Trophoblast cell (in vitro differentiated cells and primary cell): ENCODE measurements at regions not wholly inside any gene's neighbourhood (a gene's known extent, or its start where the extent isn't known, plus 50 kb on each side); places are given as distances from the start of the nearest gene placed in this dataset.

ENCODE experiments used
- DNase-seq, 2 donors: peaks; one replicate each; pipeline ENCODE4 v3.0.0-alpha.2; 2016
- H2AFZ ChIP-seq: 2 replicates; pipeline ENCODE4 v1.6.1; 2013; ENCODE audit warnings: low read length, moderate library complexity, mild to moderate bottlenecking; ENCODE audit not compliant: insufficient read depth, poor library complexity
- H2AK5ac ChIP-seq: 2 replicates; pipeline ENCODE4 v1.6.1; 2013; ENCODE audit warnings: mild to moderate bottlenecking, low read length
- H2BK120ac ChIP-seq: 2 replicates; pipeline ENCODE4 v1.6.1; 2013; ENCODE audit warnings: low read length, mild to moderate bottlenecking, moderate library complexity; ENCODE audit not compliant: insufficient read depth, poor library complexity
- H2BK12ac ChIP-seq: 2 replicates; pipeline ENCODE4 v1.6.1; 2013; ENCODE audit warnings: mild to moderate bottlenecking, low read length, moderate library complexity
- H2BK5ac ChIP-seq: 2 replicates; pipeline ENCODE4 v1.6.1; 2013; ENCODE audit warnings: low read length, low read depth, moderate library complexity, mild to moderate bottlenecking; ENCODE audit not compliant: poor library complexity
- H3K14ac ChIP-seq: 2 replicates; pipeline ENCODE4 v1.6.1; 2013; ENCODE audit warnings: mild to moderate bottlenecking, low read length
- H3K18ac ChIP-seq: 2 replicates; pipeline ENCODE4 v1.6.1; 2013; ENCODE audit warnings: mild to moderate bottlenecking, low read length
- H3K23ac ChIP-seq: 2 replicates; pipeline ENCODE4 v1.6.1; 2013; ENCODE audit warnings: low read length
- H3K27ac ChIP-seq: 2 replicates; pipeline ENCODE4 v1.5.1; 2013; ENCODE audit warnings: low read depth, mild to moderate bottlenecking, inconsistent platforms, low read length, moderate library complexity
- H3K27me3 ChIP-seq: 2 replicates; pipeline ENCODE4 v1.6.1; 2013; ENCODE audit warnings: inconsistent platforms, mild to moderate bottlenecking, low read length, moderate library complexity; ENCODE audit not compliant: insufficient read depth
- H3K36me3 ChIP-seq, 2 experiments: 1 replicate in 1 of 2; 2 replicates in 1 of 2; pipeline ENCODE4 v1.6.1; 2013; ENCODE audit warnings: low read length in 2 of 2, mild to moderate bottlenecking in 2 of 2, moderate library complexity in 1 of 2; ENCODE audit not compliant: insufficient read depth in 2 of 2, control insufficient read depth in 1 of 2
- H3K4ac ChIP-seq: 2 replicates; pipeline ENCODE4 v1.6.1; 2013; ENCODE audit warnings: low read depth, mild to moderate bottlenecking, low read length, moderate library complexity
- H3K4me1 ChIP-seq, 2 experiments: 1 replicate in 1 of 2; 2 replicates in 1 of 2; pipeline ENCODE4 v1.6.1; 2013; ENCODE audit warnings: low read length in 2 of 2, mild to moderate bottlenecking in 2 of 2, moderate library complexity in 1 of 2; ENCODE audit not compliant: insufficient read depth in 2 of 2, control insufficient read depth in 1 of 2
- H3K4me2 ChIP-seq: 2 replicates; pipeline ENCODE4 v1.6.1; 2013; ENCODE audit warnings: inconsistent platforms, mild to moderate bottlenecking, low read length, moderate library complexity
- H3K4me3 ChIP-seq: 2 replicates; pipeline ENCODE4 v1.5.1; 2013; ENCODE audit warnings: mild to moderate bottlenecking, low read depth, low read length, inconsistent platforms
- H3K79me1 ChIP-seq: one replicate; pipeline ENCODE4 v1.6.1; 2013; ENCODE audit warnings: low read length
- H3K79me2 ChIP-seq: 2 replicates; pipeline ENCODE4 v1.6.1; 2013; ENCODE audit warnings: low read length, mild to moderate bottlenecking; ENCODE audit not compliant: control insufficient read depth, insufficient read depth, poor library complexity
- H3K9ac ChIP-seq: 2 replicates; pipeline ENCODE4 v1.6.1; 2013; ENCODE audit warnings: mild to moderate bottlenecking, low read length
- H3K9me3 ChIP-seq: 2 replicates; pipeline ENCODE4 v1.6.1; 2013; ENCODE audit warnings: low read depth, mild to moderate bottlenecking, control low read depth, inconsistent platforms, low read length; ENCODE audit not compliant: insufficient read depth
- H4K12ac ChIP-seq: 2 replicates; pipeline ENCODE4 v1.6.1; 2013; ENCODE audit warnings: low read depth, mild to moderate bottlenecking, low read length, moderate library complexity
- H4K8ac ChIP-seq: 2 replicates; pipeline ENCODE4 v1.6.1; 2013; ENCODE audit warnings: low read depth, mild to moderate bottlenecking, low read length, moderate library complexity
- H4K91ac ChIP-seq: one replicate; pipeline ENCODE4 v1.6.1; 2013; ENCODE audit warnings: low read depth, mild to moderate bottlenecking, low read length, moderate library complexity
- WGBS: extraction: QIAGEN DNeasy Blood & Tissue Kit; methylation state at CpG from one replicate; pipeline ENCODE4 v1.1.7; 2013; ENCODE audit warnings: missing lambda C conversion rate; ENCODE audit not compliant: insufficient read length, insufficient coverage; ENCODE audit errors: extremely low coverage; 5-methylcytosine and 5-hydroxymethylcytosine counted together

DNA sequence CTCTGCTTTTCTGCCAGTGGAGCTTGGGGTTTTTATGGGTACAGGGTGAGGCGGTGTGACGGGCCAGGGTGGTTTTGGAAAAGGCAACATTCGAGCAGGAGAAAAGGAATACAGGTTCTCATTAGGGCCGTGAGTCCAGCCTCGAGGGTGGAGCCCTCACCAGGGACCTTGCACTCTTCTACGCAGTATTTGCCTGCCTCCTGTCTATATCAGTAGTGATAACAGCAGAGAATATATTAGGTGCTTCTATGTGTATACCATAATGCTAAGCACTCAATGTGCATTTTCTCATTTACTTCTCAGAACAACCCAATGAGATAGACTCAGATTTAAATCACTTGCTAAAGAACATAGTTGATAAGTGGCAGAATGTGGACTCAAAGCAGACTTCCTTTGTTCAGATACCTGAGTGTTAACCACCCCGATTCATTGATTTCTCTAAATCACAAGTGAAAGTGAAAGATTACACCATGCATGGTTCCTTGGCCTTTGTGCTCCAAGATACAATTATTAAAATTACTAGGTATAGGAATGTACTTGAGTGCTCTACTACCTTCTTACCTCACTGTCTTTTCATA is 403.9 kb downstream of the PCDH7 start:
- Histone ChIP-seq H3K36me3 (no peaks in the 10 kb centered on the region), H4K12ac (no peak overlapping the region), H3K23ac (no peak overlapping the region), H3K4ac (no peak overlapping the region), H2BK120ac (no peak overlapping the region), H2BK5ac (no peak overlapping the region), H3K79me1 (no peaks in the 10 kb centered on the region), H3K18ac (no peak overlapping the region), H3K27ac (no peak overlapping the region), H2AFZ (no peak overlapping the region), H3K9ac (no peak overlapping the region), H4K8ac (no peak overlapping the region), H4K91ac (no peak overlapping the region), H2BK12ac (no peak overlapping the region), H3K4me3 (no peak overlapping the region), H3K27me3 (no peaks in the 10 kb centered on the region), H3K14ac (no peak overlapping the region), H3K79me2 (no peaks in the 10 kb centered on the region), H3K4me1 (no peaks in the 10 kb centered on the region), H3K4me2 (no peak overlapping the region), H3K9me3 (no peaks in the 10 kb centered on the region), H2AK5ac (no peak overlapping the region)
- DNase-seq = no peak
- no CpG with 5 or more reads among the region's 7 CpGs for WGBS

DNA sequence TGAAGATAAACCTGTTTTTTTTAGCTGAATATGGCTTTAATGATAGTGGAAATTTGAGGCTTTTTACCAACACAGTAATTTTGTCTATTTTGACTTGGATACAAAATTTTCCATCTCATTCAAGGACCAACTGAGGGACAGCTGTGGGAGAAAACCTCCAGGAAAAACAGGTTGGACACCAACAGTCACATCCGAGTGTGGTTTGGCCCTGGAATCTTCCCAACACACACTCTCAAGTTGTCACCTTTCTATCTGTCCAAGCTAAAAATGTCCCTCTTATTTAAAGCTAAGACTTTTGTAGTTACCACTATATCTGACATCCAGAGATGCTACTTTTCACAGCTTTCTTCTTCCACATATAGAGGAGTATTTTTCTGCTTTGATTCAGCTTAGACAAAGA is 404.9 kb downstream of the PCDH7 start:
- H3K79me1 ChIP-seq = no peaks in the 10 kb centered on the region
- H2BK5ac ChIP-seq = no peak overlapping the region
- no peak overlapping the region for H3K4me2 ChIP-seq
- no peak overlapping the region for H3K4ac ChIP-seq
- no peak overlapping the region for H3K23ac ChIP-seq
- H2BK120ac ChIP-seq = no peak overlapping the region
- no peaks in the 10 kb centered on the region for H3K27me3 ChIP-seq
- no peak overlapping the region for H3K27ac ChIP-seq
- no peak overlapping the region for H3K14ac ChIP-seq
- no peaks in the 10 kb centered on the region for H3K79me2 ChIP-seq
- WGBS = no CpG with 5 or more reads among the region's 1 CpG
- H3K9me3 ChIP-seq = no peaks in the 10 kb centered on the region
- no peaks in the 10 kb centered on the region for H3K36me3 ChIP-seq
- H3K9ac ChIP-seq = no peak overlapping the region
- no peak overlapping the region for H4K8ac ChIP-seq
- no peak overlapping the region for H2AFZ ChIP-seq
- no peak overlapping the region for H3K4me3 ChIP-seq
- H2BK12ac ChIP-seq = no peak overlapping the region
- DNase-seq = no peak
- H2AK5ac ChIP-seq = no peak overlapping the region
- H4K12ac ChIP-seq = no peak overlapping the region
- H3K18ac ChIP-seq = no peak overlapping the region
- no peak overlapping the region for H4K91ac ChIP-seq
- no peaks in the 10 kb centered on the region for H3K4me1 ChIP-seq

DNA sequence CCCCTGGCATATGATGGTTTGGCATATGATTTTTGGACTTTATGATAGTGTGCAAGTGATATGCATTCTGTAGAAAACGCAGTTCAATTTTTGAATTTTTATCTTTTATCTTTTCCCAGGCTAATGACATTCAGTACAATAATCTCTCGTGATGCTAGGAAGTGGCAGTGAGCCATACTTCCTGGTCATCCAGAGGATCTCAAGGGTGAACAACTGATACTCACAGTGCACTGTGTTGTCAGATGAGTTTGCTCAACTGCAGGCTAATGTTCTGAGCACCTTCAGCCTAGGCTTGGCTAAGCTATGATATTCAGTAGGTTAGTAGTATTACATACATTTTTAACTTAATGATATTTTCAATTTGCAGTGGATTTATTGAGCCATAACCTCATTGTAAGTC is 405.3 kb downstream of the PCDH7 start:
- no peaks in the 10 kb centered on the region for H3K4me1 ChIP-seq
- no CpG with 5 or more reads among the region's 2 CpGs for WGBS
- H2AFZ ChIP-seq = no peak overlapping the region
- H2BK5ac ChIP-seq = no peak overlapping the region
- H3K27me3 ChIP-seq = no peaks in the 10 kb centered on the region
- H2AK5ac ChIP-seq = no peak overlapping the region
- no peak overlapping the region for H3K4me2 ChIP-seq
- H3K14ac ChIP-seq = no peak overlapping the region
- H3K79me1 ChIP-seq = no peaks in the 10 kb centered on the region
- no peak overlapping the region for H3K4ac ChIP-seq
- no peak overlapping the region for H4K12ac ChIP-seq
- no peak for DNase-seq
- H2BK12ac ChIP-seq = no peak overlapping the region
- no peak overlapping the region for H2BK120ac ChIP-seq
- no peak overlapping the region for H4K8ac ChIP-seq
- H3K23ac ChIP-seq = no peak overlapping the region
- H3K79me2 ChIP-seq = no peaks in the 10 kb centered on the region
- no peak overlapping the region for H3K4me3 ChIP-seq
- no peak overlapping the region for H3K18ac ChIP-seq
- H4K91ac ChIP-seq = no peak overlapping the region
- H3K9me3 ChIP-seq = no peaks in the 10 kb centered on the region
- H3K9ac ChIP-seq = no peak overlapping the region
- H3K36me3 ChIP-seq = no peaks in the 10 kb centered on the region
- no peak overlapping the region for H3K27ac ChIP-seq

DNA sequence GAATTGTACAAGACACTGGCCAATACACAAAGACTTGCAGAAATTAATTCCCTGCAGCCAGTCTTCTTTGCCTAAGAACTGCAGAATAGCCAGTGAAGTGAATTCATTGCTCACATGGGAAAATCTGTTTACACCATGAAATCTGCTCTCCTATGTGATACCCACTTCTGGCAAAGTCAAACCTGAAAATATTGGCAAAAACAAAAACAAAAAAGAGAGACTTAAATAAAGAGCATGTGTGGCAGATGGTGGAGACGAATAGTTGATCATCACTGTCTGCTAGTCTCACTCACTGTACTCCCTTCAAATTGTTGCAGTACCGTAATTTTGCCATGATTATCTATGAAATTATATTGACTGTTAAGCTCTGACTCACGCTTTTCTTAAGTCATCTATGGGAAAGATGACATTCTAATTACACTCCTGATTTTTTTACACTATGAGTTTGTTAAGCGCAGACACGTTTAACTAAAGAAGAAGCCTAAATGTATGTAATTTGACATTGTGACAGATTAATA is 406.8 kb downstream of the PCDH7 start:
- H3K4me1 ChIP-seq = no peaks in the 10 kb centered on the region

More for the DNA sequence above, 406.8 kb downstream of the PCDH7 start:
- H3K79me1 ChIP-seq = no peaks in the 10 kb centered on the region
- no peaks in the 10 kb centered on the region for H3K27me3 ChIP-seq
- no peak overlapping the region for H4K12ac ChIP-seq
- no peak overlapping the region for H2AK5ac ChIP-seq
- no peak overlapping the region for H2BK12ac ChIP-seq
- no peak for DNase-seq
- WGBS = no CpG with 5 or more reads among the region's 5 CpGs
- no peak overlapping the region for H3K27ac ChIP-seq
- no peaks in the 10 kb centered on the region for H3K9me3 ChIP-seq
- H4K91ac ChIP-seq = no peak overlapping the region
- H2AFZ ChIP-seq = no peak overlapping the region
- no peak overlapping the region for H3K4me3 ChIP-seq
- H3K23ac ChIP-seq = no peak overlapping the region
- H3K18ac ChIP-seq = no peak overlapping the region
- H2BK120ac ChIP-seq = no peak overlapping the region
- no peak overlapping the region for H4K8ac ChIP-seq
- H2BK5ac ChIP-seq = no peak overlapping the region
- H3K14ac ChIP-seq = no peak overlapping the region
- H3K9ac ChIP-seq = no peak overlapping the region
- no peaks in the 10 kb centered on the region for H3K36me3 ChIP-seq
- no peak overlapping the region for H3K4ac ChIP-seq
- H3K4me2 ChIP-seq = no peak overlapping the region
- H3K79me2 ChIP-seq = no peaks in the 10 kb centered on the region
